ENCODE measurements at regions not wholly inside any gene's neighbourhood (a gene's known extent, or its start where the extent isn't known, plus 50 kb on each side); places are given as distances from the start of the nearest gene placed in this dataset.

GRCh38 chr6:4549556-4550226, 226.5 kb upstream of the CDYL start:
- DNase-seq = no peak

- DNase-seq = no peak
These were observed 230.3 kb upstream of the CDYL start for GRCh38 chr6:4545893-4546292.

GRCh38 chr6:4543596-4543995, 232.6 kb upstream of the CDYL start:
- no peak for DNase-seq

- DNase-seq = no peak
These were observed 242.6 kb upstream of the CDYL start for GRCh38 chr6:4533576-4533975.

- DNase-seq = no peak
These were observed 244.8 kb upstream of the CDYL start for GRCh38 chr6:4531406-4531805.

GRCh38 chr6:4522453-4522852, 253.8 kb upstream of the CDYL start:
- no peak for DNase-seq

- no peak for DNase-seq
These were observed 255.1 kb upstream of the CDYL start for GRCh38 chr6:4521070-4521469.

GRCh38 chr6:4518506-4518905, 257.7 kb upstream of the CDYL start:
- no peak for DNase-seq

GRCh38 chr6:4516206-4516605, 260.0 kb upstream of the CDYL start:
- no peak for DNase-seq

- DNase-seq = no peak
These were observed 262.6 kb upstream of the CDYL start for GRCh38 chr6:4513561-4513960.

- DNase-seq = no peak
These were observed 264.1 kb upstream of the CDYL start for GRCh38 chr6:4512051-4512471.

- DNase-seq = no peak
These were observed 264.6 kb upstream of the CDYL start for GRCh38 chr6:4511641-4512020.

- no peak for DNase-seq
These were observed 265.1 kb upstream of the CDYL start for GRCh38 chr6:4510906-4511640.

GRCh38 chr6:4510317-4510716, 265.9 kb upstream of the CDYL start:
- DNase-seq = no peak

- DNase-seq = no peak
These were observed 266.7 kb upstream of the CDYL start for GRCh38 chr6:4509506-4509905.

GRCh38 chr6:4506792-4507191, 269.4 kb upstream of the CDYL start:
- DNase-seq = no peak

GRCh38 chr6:4506223-4506622, 270.0 kb upstream of the CDYL start:
- no peak for DNase-seq

GRCh38 chr6:4504700-4505099, 271.5 kb upstream of the CDYL start:
- DNase-seq = no peak

- DNase-seq = no peak
These were observed 272.5 kb upstream of the CDYL start for GRCh38 chr6:4503700-4504099.

GRCh38 chr6:4496284-4496683, 279.9 kb upstream of the CDYL start:
- DNase-seq = no peak

- no peak for DNase-seq
These were observed 284.5 kb upstream of the CDYL start for GRCh38 chr6:4491501-4492260.

GRCh38 chr6:4489538-4489937, 286.7 kb upstream of the CDYL start:
- no peak for DNase-seq

GRCh38 chr6:4488389-4488788, 287.8 kb upstream of the CDYL start:
- no peak for DNase-seq

GRCh38 chr6:4487538-4487937, 288.7 kb upstream of the CDYL start:
- DNase-seq = peak; percentile 13

All from stimulated activated CD4-positive, alpha-beta T cell treated with anti-CD3 and anti-CD28 coated beads, Interleukin-15, amount 100 ng/mL, for 24 hours (primary cell).